ENCODE measurements at regions not wholly inside any gene's neighbourhood (a gene's known extent, or its start where the extent isn't known, plus 50 kb on each side); places are given as distances from the start of the nearest gene placed in this dataset.

- TF ChIP-seq, protein P1, sequence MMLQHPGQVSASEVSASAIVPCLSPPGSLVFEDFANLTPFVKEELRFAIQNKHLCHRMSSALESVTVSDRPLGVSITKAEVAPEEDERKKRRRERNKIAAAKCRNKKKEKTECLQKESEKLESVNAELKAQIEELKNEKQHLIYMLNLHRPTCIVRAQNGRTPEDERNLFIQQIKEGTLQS (IDR thresholded peaks at IDR 0.05; ENCODE audit: insufficient read depth, low read depth, low read length): no peak
Measured at GRCh38 chr10:83371696-83372490, 767.4 kb upstream of the GHITM start (continued).
